ENCODE measurements at regions not wholly inside any gene's neighbourhood (a gene's known extent, or its start where the extent isn't known, plus 50 kb on each side); places are given as distances from the start of the nearest gene placed in this dataset.

GRCh38 chr2:78589871-78590270 is 435.6 kb upstream of the REG3G start:
- TF ChIP-seq, protein P1, sequence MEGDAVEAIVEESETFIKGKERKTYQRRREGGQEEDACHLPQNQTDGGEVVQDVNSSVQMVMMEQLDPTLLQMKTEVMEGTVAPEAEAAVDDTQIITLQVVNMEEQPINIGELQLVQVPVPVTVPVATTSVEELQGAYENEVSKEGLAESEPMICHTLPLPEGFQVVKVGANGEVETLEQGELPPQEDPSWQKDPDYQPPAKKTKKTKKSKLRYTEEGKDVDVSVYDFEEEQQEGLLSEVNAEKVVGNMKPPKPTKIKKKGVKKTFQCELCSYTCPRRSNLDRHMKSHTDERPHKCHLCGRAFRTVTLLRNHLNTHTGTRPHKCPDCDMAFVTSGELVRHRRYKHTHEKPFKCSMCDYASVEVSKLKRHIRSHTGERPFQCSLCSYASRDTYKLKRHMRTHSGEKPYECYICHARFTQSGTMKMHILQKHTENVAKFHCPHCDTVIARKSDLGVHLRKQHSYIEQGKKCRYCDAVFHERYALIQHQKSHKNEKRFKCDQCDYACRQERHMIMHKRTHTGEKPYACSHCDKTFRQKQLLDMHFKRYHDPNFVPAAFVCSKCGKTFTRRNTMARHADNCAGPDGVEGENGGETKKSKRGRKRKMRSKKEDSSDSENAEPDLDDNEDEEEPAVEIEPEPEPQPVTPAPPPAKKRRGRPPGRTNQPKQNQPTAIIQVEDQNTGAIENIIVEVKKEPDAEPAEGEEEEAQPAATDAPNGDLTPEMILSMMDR (IDR thresholded peaks at IDR 0.05; ENCODE audit: extremely low read depth, missing control alignments), result no peak
- no peak for DNase-seq (ENCODE audit: low spot score)

GRCh38 chr2:78592491-78592890 is 433.0 kb upstream of the REG3G start:
- no peak for DNase-seq (ENCODE audit: low spot score)
- TF ChIP-seq, protein P1 (IDR thresholded peaks at IDR 0.05; ENCODE audit: extremely low read depth, missing control alignments), result no peak

- DNase-seq (ENCODE audit: low spot score), result no peak
- TF ChIP-seq, protein P1 (IDR thresholded peaks at IDR 0.05; ENCODE audit: extremely low read depth, missing control alignments), result no peak
Measured at GRCh38 chr2:78601113-78601512, 424.4 kb upstream of the REG3G start.

- TF ChIP-seq, protein P1 (IDR thresholded peaks at IDR 0.05; ENCODE audit: extremely low read depth, missing control alignments), result no peak
- no peak for DNase-seq (ENCODE audit: low spot score)
Measured at GRCh38 chr2:78602862-78603261, 422.6 kb upstream of the REG3G start.

GRCh38 chr2:78606895-78607294 is 418.6 kb upstream of the REG3G start:
- TF ChIP-seq, protein P1 (IDR thresholded peaks at IDR 0.05; ENCODE audit: extremely low read depth, missing control alignments), result no peak

GRCh38 chr2:78614726-78615125 is 410.8 kb upstream of the REG3G start:
- no peak for DNase-seq (ENCODE audit: low spot score)
- TF ChIP-seq, protein P1 (IDR thresholded peaks at IDR 0.05; ENCODE audit: extremely low read depth, missing control alignments), result no peak

More at GRCh38 chr2:78606895-78607294, 418.6 kb upstream of the REG3G start:
- DNase-seq (ENCODE audit: low spot score), result no peak

GRCh38 chr2:78615956-78616355 is 409.5 kb upstream of the REG3G start:
- TF ChIP-seq, protein P1 (IDR thresholded peaks at IDR 0.05; ENCODE audit: extremely low read depth, missing control alignments), result no peak
- no peak for DNase-seq (ENCODE audit: low spot score)

Data from GM20000 (cell line).